ENCODE measurements at regions not wholly inside any gene's neighbourhood (a gene's known extent, or its start where the extent isn't known, plus 50 kb on each side); places are given as distances from the start of the nearest gene placed in this dataset.

DNA sequence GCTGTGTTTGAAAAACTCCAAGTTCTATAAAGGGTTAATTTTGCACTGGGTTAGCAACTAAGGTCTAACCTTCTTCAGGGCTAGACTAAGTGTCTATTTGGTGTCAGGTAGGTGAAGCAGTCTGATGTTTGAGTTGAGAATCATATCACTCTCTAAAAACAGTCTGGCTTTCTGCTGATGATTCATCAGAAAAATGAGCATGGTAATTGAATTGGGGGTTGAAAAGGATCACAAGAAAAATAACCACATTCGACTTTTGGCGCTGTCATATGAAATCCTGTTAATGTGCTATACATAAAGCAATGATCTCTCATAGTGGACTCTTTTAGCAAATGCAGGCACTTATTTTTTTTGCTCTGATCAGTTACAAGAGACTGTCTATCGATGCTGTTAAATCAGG is 242.2 kb upstream of the AZI2 start:
- no peak for TF ChIP-seq TAF1 (IDR thresholded peaks at IDR 0.05; ENCODE audit: low read depth)
- TF ChIP-seq EP300 (IDR thresholded peaks at IDR 0.05; ENCODE audit: borderline replicate concordance): no peak
- TF ChIP-seq, protein P1, sequence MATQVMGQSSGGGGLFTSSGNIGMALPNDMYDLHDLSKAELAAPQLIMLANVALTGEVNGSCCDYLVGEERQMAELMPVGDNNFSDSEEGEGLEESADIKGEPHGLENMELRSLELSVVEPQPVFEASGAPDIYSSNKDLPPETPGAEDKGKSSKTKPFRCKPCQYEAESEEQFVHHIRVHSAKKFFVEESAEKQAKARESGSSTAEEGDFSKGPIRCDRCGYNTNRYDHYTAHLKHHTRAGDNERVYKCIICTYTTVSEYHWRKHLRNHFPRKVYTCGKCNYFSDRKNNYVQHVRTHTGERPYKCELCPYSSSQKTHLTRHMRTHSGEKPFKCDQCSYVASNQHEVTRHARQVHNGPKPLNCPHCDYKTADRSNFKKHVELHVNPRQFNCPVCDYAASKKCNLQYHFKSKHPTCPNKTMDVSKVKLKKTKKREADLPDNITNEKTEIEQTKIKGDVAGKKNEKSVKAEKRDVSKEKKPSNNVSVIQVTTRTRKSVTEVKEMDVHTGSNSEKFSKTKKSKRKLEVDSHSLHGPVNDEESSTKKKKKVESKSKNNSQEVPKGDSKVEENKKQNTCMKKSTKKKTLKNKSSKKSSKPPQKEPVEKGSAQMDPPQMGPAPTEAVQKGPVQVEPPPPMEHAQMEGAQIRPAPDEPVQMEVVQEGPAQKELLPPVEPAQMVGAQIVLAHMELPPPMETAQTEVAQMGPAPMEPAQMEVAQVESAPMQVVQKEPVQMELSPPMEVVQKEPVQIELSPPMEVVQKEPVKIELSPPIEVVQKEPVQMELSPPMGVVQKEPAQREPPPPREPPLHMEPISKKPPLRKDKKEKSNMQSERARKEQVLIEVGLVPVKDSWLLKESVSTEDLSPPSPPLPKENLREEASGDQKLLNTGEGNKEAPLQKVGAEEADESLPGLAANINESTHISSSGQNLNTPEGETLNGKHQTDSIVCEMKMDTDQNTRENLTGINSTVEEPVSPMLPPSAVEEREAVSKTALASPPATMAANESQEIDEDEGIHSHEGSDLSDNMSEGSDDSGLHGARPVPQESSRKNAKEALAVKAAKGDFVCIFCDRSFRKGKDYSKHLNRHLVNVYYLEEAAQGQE (IDR thresholded peaks at IDR 0.05; ENCODE audit: low read depth): no peak
- TF ChIP-seq NFIC (IDR thresholded peaks at IDR 0.05): no peak
- no peak for TF ChIP-seq RAD21 (IDR thresholded peaks at IDR 0.05; ENCODE audit: low read depth)
